Muscle of leg (tissue), 3 donors: ENCODE measurements at regions not wholly inside any gene's neighbourhood (a gene's known extent, or its start where the extent isn't known, plus 50 kb on each side); places are given as distances from the start of the nearest gene placed in this dataset.

Experiments
- DNase-seq: peaks from one replicate; pipeline ENCODE4 v3.0.0; 2013
- H3K27ac ChIP-seq: one replicate; pipeline ENCODE4 v1.5.1; 2013; ENCODE audit warnings: mild to moderate bottlenecking, low read length, control low read depth
- H3K27me3 ChIP-seq: one replicate; pipeline ENCODE4 v1.6.1; 2013; ENCODE audit warnings: low read length; ENCODE audit not compliant: control insufficient read depth, insufficient read depth
- H3K36me3 ChIP-seq: one replicate; pipeline ENCODE4 v1.6.1; 2013; ENCODE audit warnings: low read length; ENCODE audit not compliant: control insufficient read depth, insufficient read depth
- H3K4me1 ChIP-seq: one replicate; pipeline ENCODE4 v1.6.1; 2013; ENCODE audit warnings: low read length; ENCODE audit not compliant: control insufficient read depth, insufficient read depth
- H3K4me3 ChIP-seq: one replicate; pipeline ENCODE4 v1.5.1; 2013; ENCODE audit warnings: low read length, control low read depth
- H3K9me3 ChIP-seq: replicated peaks from 2 replicates; pipeline ENCODE4 v1.6.1; 2013; ENCODE audit warnings: low read depth, low read length; ENCODE audit not compliant: control insufficient read depth
- WGBS: methylation state at CpG from one replicate; pipeline ENCODE4 v1.1.5; 2013; ENCODE audit warnings: missing lambda C conversion rate; ENCODE audit not compliant: insufficient coverage; 5-methylcytosine and 5-hydroxymethylcytosine counted together

- Histone ChIP-seq H3K4me1 (no peaks in the 10 kb centered on the region), H3K27ac (no peak overlapping the region), H3K27me3 (no peaks in the 10 kb centered on the region), H3K36me3 (no peaks in the 10 kb centered on the region), H3K9me3 (no peaks in the 10 kb centered on the region), H3K4me3 (no peak overlapping the region)
- 89% methylated on average over 4 of the region's 4 CpGs for WGBS
- no peak for DNase-seq
Measured at GRCh38 chr6:145427232-145427631, 308.1 kb downstream of the EPM2A start.

DNA sequence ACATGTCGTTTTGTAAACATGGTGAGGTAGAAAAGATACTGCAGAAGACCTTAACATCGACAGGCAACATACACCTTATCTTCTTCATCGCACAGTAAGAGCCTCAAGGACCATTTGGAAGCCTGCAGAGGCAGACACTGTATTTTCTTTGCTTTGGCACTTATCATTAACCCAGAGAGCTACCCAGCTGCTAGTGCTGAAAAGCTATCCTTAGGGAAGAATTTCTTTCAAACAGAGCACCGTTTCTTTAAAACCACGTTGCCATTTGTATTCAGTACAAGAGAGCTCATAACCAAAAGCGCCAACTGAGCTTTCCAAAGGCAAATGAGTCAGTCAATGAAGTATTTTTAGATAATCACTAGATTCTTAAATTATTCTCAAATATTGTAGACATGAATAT is 306.6 kb downstream of the EPM2A start:
- Histone ChIP-seq H3K9me3 (no peaks in the 10 kb centered on the region), H3K4me3 (no peak overlapping the region), H3K4me1 (no peaks in the 10 kb centered on the region), H3K36me3 (no peaks in the 10 kb centered on the region), H3K27ac (no peak overlapping the region), H3K27me3 (no peaks in the 10 kb centered on the region)
- no CpG with 5 or more reads among the region's 6 CpGs for WGBS
- no peak for DNase-seq

DNA sequence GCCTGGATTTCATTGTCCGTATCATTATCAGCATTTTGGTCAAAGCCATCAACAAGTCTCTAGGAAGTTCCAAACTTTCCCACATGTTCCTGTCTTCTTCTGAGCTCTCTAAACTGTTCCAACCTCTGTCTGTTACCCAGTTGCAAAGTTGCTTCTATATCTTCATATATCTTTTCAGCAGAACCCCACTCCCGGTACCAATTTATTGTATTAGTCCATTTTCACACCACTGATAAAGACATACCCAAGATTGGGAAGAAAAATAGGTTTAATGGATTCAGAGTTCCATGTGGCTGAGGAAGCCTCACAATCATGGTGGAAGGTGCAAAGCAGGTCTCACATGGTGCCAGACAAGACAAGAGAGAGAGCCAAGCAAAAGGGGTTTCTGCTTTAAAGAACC is 293.2 kb downstream of the EPM2A start:
- Histone ChIP-seq H3K4me3 (no peak overlapping the region), H3K27ac (no peak overlapping the region), H3K36me3 (no peaks in the 10 kb centered on the region), H3K27me3 (no peaks in the 10 kb centered on the region), H3K4me1 (no peaks in the 10 kb centered on the region), H3K9me3 (peaks cover 18% of the 10 kb centered on the region)
- 92% methylated on average over 1 of the region's 2 CpGs for WGBS
- no peak for DNase-seq

GRCh38 chr6:145445674-145446073 is 289.6 kb downstream of the EPM2A start:
- Histone ChIP-seq H3K36me3 (no peaks in the 10 kb centered on the region), H3K4me3 (no peak overlapping the region), H3K9me3 (peaks cover 18% of the 10 kb centered on the region), H3K27ac (no peak overlapping the region), H3K4me1 (no peaks in the 10 kb centered on the region), H3K27me3 (no peaks in the 10 kb centered on the region)
- no peak for DNase-seq
- WGBS: no CpG with 5 or more reads among the region's 1 CpG

DNA sequence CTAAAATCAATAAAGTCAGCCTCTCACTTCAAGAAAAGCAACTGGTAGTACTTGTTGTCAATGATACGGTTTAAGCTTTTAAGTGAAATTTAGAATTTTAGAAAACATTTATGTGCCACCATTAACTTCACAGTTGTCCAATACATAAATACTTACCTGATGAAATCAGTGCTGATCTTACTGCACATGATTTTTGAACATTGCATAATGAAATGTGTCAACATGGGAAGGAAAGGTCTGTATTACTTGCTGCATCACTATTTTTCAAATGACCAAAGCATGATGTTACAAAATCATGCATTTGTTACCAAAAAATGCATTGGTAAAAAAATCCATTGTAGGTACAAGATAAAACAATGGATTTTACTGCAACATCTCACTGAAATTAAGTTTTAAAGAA is 284.3 kb downstream of the EPM2A start:
- H3K4me3 ChIP-seq: no peak overlapping the region
- no peaks in the 10 kb centered on the region for H3K27me3 ChIP-seq
- H3K4me1 ChIP-seq: no peaks in the 10 kb centered on the region
- WGBS: no CpG with 5 or more reads among the region's 1 CpG
- no peaks in the 10 kb centered on the region for H3K36me3 ChIP-seq
- H3K27ac ChIP-seq: no peak overlapping the region
- no peak for DNase-seq
- H3K9me3 ChIP-seq: peaks cover 1% of the 10 kb centered on the region

- Histone ChIP-seq H3K27ac (no peak overlapping the region), H3K27me3 (no peaks in the 10 kb centered on the region), H3K4me1 (no peaks in the 10 kb centered on the region), H3K4me3 (no peak overlapping the region), H3K9me3 (no peaks in the 10 kb centered on the region), H3K36me3 (no peaks in the 10 kb centered on the region)
- DNase-seq: no peak
Measured at GRCh38 chr6:145453376-145453775, 281.9 kb downstream of the EPM2A start.

- Histone ChIP-seq H3K36me3 (no peaks in the 10 kb centered on the region), H3K4me3 (no peak overlapping the region), H3K27me3 (no peaks in the 10 kb centered on the region), H3K9me3 (no peaks in the 10 kb centered on the region), H3K27ac (no peak overlapping the region), H3K4me1 (no peaks in the 10 kb centered on the region)
- no peak for DNase-seq
- no CpG with 5 or more reads among the region's 2 CpGs for WGBS
Measured at GRCh38 chr6:145454006-145454405, 281.3 kb downstream of the EPM2A start.

DNA sequence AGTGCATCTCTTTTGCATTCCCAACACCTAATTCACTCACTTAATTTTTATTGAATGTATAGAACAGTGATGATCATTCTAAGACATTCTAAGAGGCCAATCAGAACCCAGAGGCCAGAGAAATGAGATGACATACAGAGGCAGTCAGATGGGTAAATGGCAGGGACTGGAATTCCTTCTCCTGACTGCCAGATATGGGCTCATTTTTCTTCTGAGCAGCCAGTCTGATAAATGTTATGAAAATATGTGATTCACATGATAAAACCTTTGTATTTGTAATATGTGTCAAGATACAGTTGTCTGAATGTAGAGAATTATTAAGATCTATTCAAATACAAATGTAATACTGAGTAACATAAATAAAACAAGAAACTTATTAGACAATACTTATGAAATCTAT is 277.8 kb downstream of the EPM2A start:
- no peaks in the 10 kb centered on the region for H3K36me3 ChIP-seq
- H3K4me1 ChIP-seq: no peaks in the 10 kb centered on the region
- no peak for DNase-seq
- H3K9me3 ChIP-seq: no peaks in the 10 kb centered on the region
- no peaks in the 10 kb centered on the region for H3K27me3 ChIP-seq
- H3K4me3 ChIP-seq: no peak overlapping the region
- H3K27ac ChIP-seq: no peak overlapping the region

GRCh38 chr6:145468534-145468933 is 266.8 kb downstream of the EPM2A start:
- H3K9me3 ChIP-seq: peaks cover 13% of the 10 kb centered on the region
- H3K27ac ChIP-seq: no peak overlapping the region
- H3K27me3 ChIP-seq: no peaks in the 10 kb centered on the region
- H3K36me3 ChIP-seq: no peaks in the 10 kb centered on the region
- no peak for DNase-seq
- H3K4me1 ChIP-seq: no peaks in the 10 kb centered on the region
- no peak overlapping the region for H3K4me3 ChIP-seq

- H3K27ac ChIP-seq: no peak overlapping the region
- DNase-seq: no peak
Measured at GRCh38 chr6:145469021-145469420, 266.3 kb downstream of the EPM2A start.

GRCh38 chr6:145475794-145476396 is 259.4 kb downstream of the EPM2A start:
- Histone ChIP-seq H3K36me3 (no peaks in the 10 kb centered on the region), H3K4me3 (no peak overlapping the region), H3K9me3 (peaks cover 23% of the 10 kb centered on the region), H3K4me1 (no peaks in the 10 kb centered on the region), H3K27ac (no peak overlapping the region), H3K27me3 (no peaks in the 10 kb centered on the region)
- no peak for DNase-seq
- WGBS: no CpG with 5 or more reads among the region's 1 CpG

More at GRCh38 chr6:145469021-145469420, 266.3 kb downstream of the EPM2A start:
- H3K36me3 ChIP-seq: no peaks in the 10 kb centered on the region
- peaks cover 13% of the 10 kb centered on the region for H3K9me3 ChIP-seq
- H3K4me3 ChIP-seq: no peak overlapping the region
- H3K4me1 ChIP-seq: no peaks in the 10 kb centered on the region
- no peaks in the 10 kb centered on the region for H3K27me3 ChIP-seq
